Glutamatergic neuron (in vitro differentiated cells): ENCODE measurements at regions not wholly inside any gene's neighbourhood (a gene's known extent, or its start where the extent isn't known, plus 50 kb on each side); places are given as distances from the start of the nearest gene placed in this dataset.

Experiments used
- DNase-seq: peaks from one replicate; pipeline ENCODE4 v3.0.0; 2022
- H3K27ac Mint-ChIP-seq: one replicate; pipeline ENCODE4 v1.8.0; 2020; ENCODE audit warnings: mild to moderate bottlenecking, mixed read lengths, inconsistent platforms; ENCODE audit not compliant: unreplicated experiment
- H3K27me3 Mint-ChIP-seq: one replicate; pipeline ENCODE4 v1.8.0; 2020; ENCODE audit warnings: mild to moderate bottlenecking, moderate library complexity, mixed read lengths, inconsistent platforms; ENCODE audit not compliant: unreplicated experiment
- H3K36me3 Mint-ChIP-seq: one replicate; pipeline ENCODE4 v1.8.0; 2020; ENCODE audit warnings: mild to moderate bottlenecking, mixed read lengths, inconsistent platforms; ENCODE audit not compliant: unreplicated experiment
- H3K4me1 Mint-ChIP-seq: one replicate; pipeline ENCODE4 v1.8.0; 2020; ENCODE audit warnings: mild to moderate bottlenecking, low read depth, mixed read lengths, inconsistent platforms; ENCODE audit not compliant: unreplicated experiment
- H3K4me3 Mint-ChIP-seq: one replicate; pipeline ENCODE4 v1.8.0; 2020; ENCODE audit warnings: mild to moderate bottlenecking, mixed read lengths, inconsistent platforms; ENCODE audit not compliant: unreplicated experiment
- H3K9me3 Mint-ChIP-seq: one replicate; pipeline ENCODE4 v1.8.0; 2020; ENCODE audit warnings: mild to moderate bottlenecking, moderate library complexity, mixed read lengths, inconsistent platforms; ENCODE audit not compliant: unreplicated experiment
- TF ChIP-seq, protein P1 (sequence below): fragments of 200-600 bp; sonication (generic); IDR thresholded peaks from one replicate; pipeline ENCODE4 v1.5.0; 2021; ENCODE audit not compliant: partially characterized antibody, unreplicated experiment

GRCh38 chr5:53311681-53312080, 168.7 kb upstream of the FST start:
- H3K4me3 Mint-ChIP-seq = no peak overlapping the region
- no peak for DNase-seq
- no peaks in the 10 kb centered on the region for H3K4me1 Mint-ChIP-seq
- TF ChIP-seq, protein P1, sequence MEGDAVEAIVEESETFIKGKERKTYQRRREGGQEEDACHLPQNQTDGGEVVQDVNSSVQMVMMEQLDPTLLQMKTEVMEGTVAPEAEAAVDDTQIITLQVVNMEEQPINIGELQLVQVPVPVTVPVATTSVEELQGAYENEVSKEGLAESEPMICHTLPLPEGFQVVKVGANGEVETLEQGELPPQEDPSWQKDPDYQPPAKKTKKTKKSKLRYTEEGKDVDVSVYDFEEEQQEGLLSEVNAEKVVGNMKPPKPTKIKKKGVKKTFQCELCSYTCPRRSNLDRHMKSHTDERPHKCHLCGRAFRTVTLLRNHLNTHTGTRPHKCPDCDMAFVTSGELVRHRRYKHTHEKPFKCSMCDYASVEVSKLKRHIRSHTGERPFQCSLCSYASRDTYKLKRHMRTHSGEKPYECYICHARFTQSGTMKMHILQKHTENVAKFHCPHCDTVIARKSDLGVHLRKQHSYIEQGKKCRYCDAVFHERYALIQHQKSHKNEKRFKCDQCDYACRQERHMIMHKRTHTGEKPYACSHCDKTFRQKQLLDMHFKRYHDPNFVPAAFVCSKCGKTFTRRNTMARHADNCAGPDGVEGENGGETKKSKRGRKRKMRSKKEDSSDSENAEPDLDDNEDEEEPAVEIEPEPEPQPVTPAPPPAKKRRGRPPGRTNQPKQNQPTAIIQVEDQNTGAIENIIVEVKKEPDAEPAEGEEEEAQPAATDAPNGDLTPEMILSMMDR = no peak
- H3K27ac Mint-ChIP-seq = no peak overlapping the region
- no peaks in the 10 kb centered on the region for H3K36me3 Mint-ChIP-seq
- no peaks in the 10 kb centered on the region for H3K9me3 Mint-ChIP-seq
- H3K27me3 Mint-ChIP-seq = no peaks in the 10 kb centered on the region

DNA sequence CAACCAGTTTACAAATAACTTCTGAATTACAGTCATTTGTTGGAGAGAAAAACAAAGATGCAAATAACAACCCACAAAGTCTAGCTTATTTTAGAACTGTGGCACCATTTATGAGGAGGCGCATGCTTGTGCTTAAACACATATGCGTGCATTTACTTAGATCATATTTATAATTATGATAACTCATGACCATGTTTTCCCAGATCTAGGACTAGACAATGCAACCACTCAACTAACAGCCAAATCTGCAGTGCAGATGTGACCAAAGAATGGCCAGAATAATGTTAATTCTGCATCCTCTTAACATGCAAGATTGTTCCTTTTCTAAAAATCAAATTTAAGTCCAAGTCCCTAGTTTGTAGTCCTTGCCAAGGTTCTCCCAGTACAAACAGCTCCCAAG, 167.3 kb upstream of the FST start:
- no peak for DNase-seq
- no peaks in the 10 kb centered on the region for H3K27me3 Mint-ChIP-seq
- H3K4me1 Mint-ChIP-seq = no peaks in the 10 kb centered on the region
- TF ChIP-seq, protein P1 = no peak
- H3K27ac Mint-ChIP-seq = no peak overlapping the region
- no peaks in the 10 kb centered on the region for H3K36me3 Mint-ChIP-seq
- H3K4me3 Mint-ChIP-seq = no peak overlapping the region
- H3K9me3 Mint-ChIP-seq = no peaks in the 10 kb centered on the region

DNA sequence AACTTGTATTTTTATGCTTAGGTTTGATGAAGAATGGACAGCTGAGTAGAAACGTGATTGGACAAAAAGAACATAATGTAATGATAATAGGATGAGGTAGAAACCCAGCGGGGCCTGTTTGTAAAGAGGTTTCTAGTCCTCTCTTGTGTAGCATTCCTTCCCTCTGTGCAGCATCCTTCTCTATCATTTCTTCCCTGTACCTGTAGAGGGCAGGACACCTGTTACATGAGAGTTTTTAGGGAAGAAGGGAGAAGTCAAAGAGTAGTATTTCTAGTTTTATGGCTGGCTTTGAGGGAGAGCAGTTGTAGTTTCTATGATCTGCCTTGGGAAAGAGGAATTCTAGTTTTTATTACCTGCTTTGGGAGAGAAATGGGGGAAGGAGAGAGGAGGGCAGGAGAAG, 162.1 kb upstream of the FST start:
- H3K27me3 Mint-ChIP-seq = no peaks in the 10 kb centered on the region
- no peaks in the 10 kb centered on the region for H3K4me1 Mint-ChIP-seq
- H3K36me3 Mint-ChIP-seq = no peaks in the 10 kb centered on the region
- DNase-seq = no peak
- TF ChIP-seq, protein P1 = no peak
- H3K27ac Mint-ChIP-seq = no peak overlapping the region
- H3K9me3 Mint-ChIP-seq = no peaks in the 10 kb centered on the region
- no peak overlapping the region for H3K4me3 Mint-ChIP-seq

DNA sequence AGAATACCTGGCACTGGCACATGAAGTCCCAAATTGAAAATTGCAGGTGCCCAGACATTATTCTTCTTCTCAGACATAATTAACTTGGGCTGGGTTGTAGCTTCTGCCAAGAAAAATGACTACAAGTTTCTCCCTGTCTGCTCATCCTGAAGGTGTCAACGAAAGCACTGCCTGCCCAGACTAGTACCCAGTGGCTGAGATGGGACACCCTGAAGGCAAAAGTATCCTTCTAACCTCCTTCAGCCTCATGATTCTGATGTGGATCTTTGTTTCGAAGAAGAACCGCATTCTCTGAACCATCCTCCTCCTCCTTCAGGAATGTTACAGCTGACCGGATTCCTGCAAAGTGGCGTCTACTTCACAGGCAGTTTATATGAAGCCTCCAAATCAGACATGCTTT, 161.1 kb upstream of the FST start:
- no peak for DNase-seq
- TF ChIP-seq, protein P1 = no peak
- Mint-ChIP-seq H3K9me3 (no peaks in the 10 kb centered on the region), H3K4me1 (no peaks in the 10 kb centered on the region), H3K36me3 (no peaks in the 10 kb centered on the region), H3K4me3 (no peak overlapping the region), H3K27me3 (no peaks in the 10 kb centered on the region), H3K27ac (no peak overlapping the region)

- H3K36me3 Mint-ChIP-seq = no peaks in the 10 kb centered on the region
- H3K27me3 Mint-ChIP-seq = no peaks in the 10 kb centered on the region
- no peak overlapping the region for H3K27ac Mint-ChIP-seq
- TF ChIP-seq, protein P1 = no peak
- no peaks in the 10 kb centered on the region for H3K4me1 Mint-ChIP-seq
- no peak for DNase-seq
- no peak overlapping the region for H3K4me3 Mint-ChIP-seq
- H3K9me3 Mint-ChIP-seq = no peaks in the 10 kb centered on the region
Measured at GRCh38 chr5:53321073-53321472, 159.4 kb upstream of the FST start.
